Stimulated activated memory B cell treated with anti-CD40 and anti-IgM and Interleukin-4, amounts not matched to agents 10 μg/mL and 1 μg/mL and 100 μg/mL, for 72 hours (primary cell): ENCODE measurements at regions not wholly inside any gene's neighbourhood (a gene's known extent, or its start where the extent isn't known, plus 50 kb on each side); places are given as distances from the start of the nearest gene placed in this dataset.
"Not testable (repeated sequence)": the region's sequence is repeated elsewhere in the genome, so short reads cannot be mapped to it uniquely, and the experiment has no call there.

Experiments used
- ATAC-seq: fragments of 150-1000 bp; cut with Tn5 transposase; 2 replicates; pipeline ENCODE4 v1.10.0; 2021
- H3K27ac Mint-ChIP-seq: one replicate; pipeline ENCODE4 v1.8.0; 2022; ENCODE audit warnings: mild to moderate bottlenecking, mixed read lengths
- H3K27me3 Mint-ChIP-seq: one replicate; pipeline ENCODE4 v1.8.0; 2022; ENCODE audit warnings: mixed read lengths
- H3K36me3 Mint-ChIP-seq: one replicate; pipeline ENCODE4 v1.8.0; 2022; ENCODE audit warnings: mixed read lengths
- H3K4me1 Mint-ChIP-seq: one replicate; pipeline ENCODE4 v1.8.0; 2022; ENCODE audit warnings: mixed read lengths
- H3K4me3 Mint-ChIP-seq: one replicate; pipeline ENCODE4 v1.8.0; 2022; ENCODE audit warnings: mild to moderate bottlenecking, moderate library complexity, mixed read lengths
- H3K9me3 Mint-ChIP-seq: one replicate; pipeline ENCODE4 v1.8.0; 2022; ENCODE audit warnings: mixed read lengths

GRCh38 chr1:148254611-148255429, 102.7 kb upstream of the NBPF11 start:
- H3K4me3 Mint-ChIP-seq, H3K9me3 Mint-ChIP-seq, H3K36me3 Mint-ChIP-seq, ATAC-seq, H3K4me1 Mint-ChIP-seq, H3K27me3 Mint-ChIP-seq, H3K27ac Mint-ChIP-seq: not testable (repeated sequence)

GRCh38 chr1:148253808-148254207, 101.7 kb upstream of the NBPF11 start:
- not testable (repeated sequence) for H3K27ac Mint-ChIP-seq, ATAC-seq, H3K4me3 Mint-ChIP-seq, H3K4me1 Mint-ChIP-seq, H3K27me3 Mint-ChIP-seq, H3K36me3 Mint-ChIP-seq, H3K9me3 Mint-ChIP-seq

DNA sequence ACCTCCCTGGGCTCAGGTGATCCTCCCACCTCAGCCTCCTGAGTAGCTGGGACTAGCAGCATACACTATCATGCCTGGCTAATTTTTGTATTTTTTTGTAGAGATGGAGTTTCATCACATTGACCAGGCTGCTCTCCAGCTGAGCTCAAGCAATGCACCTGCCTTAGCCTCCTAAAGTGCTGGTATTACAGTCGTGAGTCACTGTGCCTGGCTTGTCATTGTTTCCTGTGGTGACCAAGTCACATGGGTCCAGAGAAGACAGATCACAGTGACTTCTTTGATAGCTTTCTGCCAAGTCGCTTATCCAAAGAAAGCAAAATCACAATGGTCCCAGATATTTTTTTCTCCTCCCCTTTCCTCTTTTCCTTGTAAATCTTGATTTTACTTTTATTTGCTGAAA, 96.7 kb upstream of the NBPF11 start:
- not testable (repeated sequence) for H3K36me3 Mint-ChIP-seq, H3K9me3 Mint-ChIP-seq, H3K27me3 Mint-ChIP-seq, H3K4me3 Mint-ChIP-seq, H3K4me1 Mint-ChIP-seq, H3K27ac Mint-ChIP-seq, ATAC-seq

- H3K27ac Mint-ChIP-seq, H3K4me1 Mint-ChIP-seq, H3K27me3 Mint-ChIP-seq, H3K9me3 Mint-ChIP-seq, H3K4me3 Mint-ChIP-seq, ATAC-seq, H3K36me3 Mint-ChIP-seq: not testable (repeated sequence)
Measured at GRCh38 chr1:148246258-148246861, 94.3 kb upstream of the NBPF11 start.

DNA sequence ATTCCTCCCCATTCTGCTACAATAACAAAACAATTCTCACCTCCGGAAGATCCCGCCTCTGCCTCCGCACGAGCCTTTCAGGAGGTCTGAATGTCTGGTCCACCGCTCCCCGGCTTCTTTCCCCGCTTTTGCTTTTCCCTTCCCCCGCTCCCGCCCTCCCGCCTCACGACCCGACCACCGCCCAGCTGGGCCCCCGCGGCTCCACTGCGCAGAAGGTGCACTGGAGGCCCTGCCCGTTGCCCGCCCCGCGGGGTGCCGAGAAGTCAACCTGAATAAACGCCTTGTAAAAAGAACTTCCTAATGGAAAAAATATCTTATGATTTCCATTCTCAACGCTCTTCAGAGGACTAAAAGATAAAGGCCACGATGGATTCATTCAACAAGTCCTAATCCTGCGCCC, 93.8 kb upstream of the NBPF11 start:
- H3K27me3 Mint-ChIP-seq, H3K9me3 Mint-ChIP-seq, H3K4me1 Mint-ChIP-seq, H3K4me3 Mint-ChIP-seq, H3K27ac Mint-ChIP-seq, ATAC-seq, H3K36me3 Mint-ChIP-seq: not testable (repeated sequence)

GRCh38 chr1:148245443-148245842, 93.4 kb upstream of the NBPF11 start:
- H3K27ac Mint-ChIP-seq, H3K36me3 Mint-ChIP-seq, ATAC-seq, H3K4me1 Mint-ChIP-seq, H3K4me3 Mint-ChIP-seq, H3K9me3 Mint-ChIP-seq, H3K27me3 Mint-ChIP-seq: not testable (repeated sequence)

DNA sequence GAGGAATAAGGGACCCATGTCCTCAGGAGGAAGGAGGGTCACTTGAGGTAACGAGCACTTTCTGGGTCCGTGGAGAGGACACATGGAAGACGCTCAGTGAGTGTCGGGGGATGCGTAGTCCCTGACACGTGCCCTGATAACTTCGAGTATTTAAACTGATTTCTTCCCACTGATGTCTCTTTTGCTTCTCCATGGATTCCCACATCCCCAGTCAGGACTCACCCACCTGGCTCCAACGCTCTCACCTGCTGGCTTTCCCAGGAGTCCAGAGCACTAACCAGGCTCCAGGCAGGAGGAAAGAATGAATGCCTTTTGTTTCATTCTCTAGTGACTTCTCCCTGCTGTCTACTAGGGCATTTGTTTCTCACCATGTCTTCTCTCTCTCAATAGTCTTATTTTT, 81.2 kb upstream of the NBPF11 start:
- not testable (repeated sequence) for H3K36me3 Mint-ChIP-seq, H3K4me3 Mint-ChIP-seq, H3K9me3 Mint-ChIP-seq, ATAC-seq, H3K4me1 Mint-ChIP-seq, H3K27ac Mint-ChIP-seq
- H3K27me3 Mint-ChIP-seq, result peaks cover 10% of the 10 kb centered on the region

- ATAC-seq, H3K4me3 Mint-ChIP-seq, H3K4me1 Mint-ChIP-seq, H3K36me3 Mint-ChIP-seq, H3K9me3 Mint-ChIP-seq, H3K27ac Mint-ChIP-seq: not testable (repeated sequence)
- H3K27me3 Mint-ChIP-seq, result peaks cover 10% of the 10 kb centered on the region
Measured at GRCh38 chr1:148228846-148229245, 76.8 kb upstream of the NBPF11 start.

DNA sequence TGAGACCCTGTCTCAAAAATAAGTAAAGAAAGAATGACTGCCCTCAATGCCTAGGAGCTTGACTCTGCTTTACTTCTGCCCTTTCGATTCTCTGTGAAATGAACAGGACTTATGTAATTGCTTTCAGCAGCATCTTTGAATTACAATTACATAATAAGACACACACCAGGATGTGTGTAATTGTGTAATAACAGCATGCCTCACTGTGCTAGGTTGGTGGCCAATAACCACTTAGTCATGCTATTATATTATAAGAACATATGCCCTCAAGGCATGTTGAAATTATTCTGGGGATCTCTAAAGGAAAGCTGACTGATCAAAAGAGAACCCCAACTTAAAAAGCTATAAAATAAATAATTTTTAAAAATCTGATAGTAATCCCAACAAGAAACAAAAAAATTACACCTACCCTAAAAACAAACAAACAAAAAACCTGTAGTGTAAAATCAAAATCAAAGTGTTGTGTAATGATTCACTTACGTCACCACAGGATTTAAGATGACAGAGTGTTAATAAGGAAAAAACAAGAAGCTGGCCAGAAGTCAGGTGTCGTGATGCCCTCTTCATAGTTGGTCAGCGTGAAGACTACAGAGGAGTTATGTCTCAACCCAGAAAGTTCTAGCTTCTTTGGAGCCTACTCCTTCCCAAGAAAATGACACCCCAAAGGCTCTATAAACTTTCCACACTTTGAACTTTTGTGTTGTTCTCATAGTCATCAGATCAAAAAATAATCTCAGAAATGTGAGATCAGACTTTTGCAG, 70.5 kb upstream of the NBPF11 start:
- not testable (repeated sequence) for H3K4me3 Mint-ChIP-seq, H3K9me3 Mint-ChIP-seq, ATAC-seq, H3K27ac Mint-ChIP-seq, H3K4me1 Mint-ChIP-seq, H3K36me3 Mint-ChIP-seq, H3K27me3 Mint-ChIP-seq

DNA sequence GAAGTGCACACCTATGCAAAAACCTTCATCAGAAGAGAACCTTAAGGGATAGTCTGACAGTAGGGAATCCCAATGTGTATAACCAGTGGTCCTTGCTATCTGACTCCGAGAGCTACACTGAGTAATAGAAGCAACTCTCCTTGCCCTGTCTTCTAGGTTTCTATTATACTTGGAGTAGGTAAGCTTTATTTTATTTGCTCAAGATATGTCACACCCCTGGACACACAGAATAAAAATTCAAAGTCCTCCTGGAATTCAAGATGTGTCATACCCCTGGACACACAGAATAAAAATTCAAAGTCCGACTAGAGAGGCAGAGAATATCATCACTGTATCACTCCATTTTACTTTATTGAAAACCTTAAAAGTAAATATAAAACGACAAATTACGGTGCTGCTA, 69.5 kb upstream of the NBPF11 start:
- ATAC-seq, H3K4me1 Mint-ChIP-seq, H3K27ac Mint-ChIP-seq, H3K36me3 Mint-ChIP-seq, H3K4me3 Mint-ChIP-seq, H3K9me3 Mint-ChIP-seq, H3K27me3 Mint-ChIP-seq: not testable (repeated sequence)

DNA sequence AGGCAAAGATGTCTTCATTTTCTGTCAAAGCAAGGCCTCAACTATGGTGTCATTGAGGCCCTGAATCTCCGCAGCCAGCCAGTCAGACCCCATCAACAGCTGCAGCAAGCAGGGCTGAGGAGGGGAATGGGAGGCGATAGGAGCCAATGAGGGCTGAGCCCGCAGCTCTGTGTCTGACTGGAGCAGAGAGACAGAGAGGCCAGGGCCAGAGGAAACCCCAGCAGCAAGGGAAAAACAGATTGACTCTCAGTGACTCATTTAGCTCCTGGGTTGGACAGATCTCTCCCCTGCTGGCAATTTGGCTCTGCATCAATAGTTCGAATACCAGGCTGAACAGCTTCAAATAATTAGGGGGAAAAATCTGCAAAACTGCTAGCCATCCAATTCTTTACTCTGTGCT, 67.1 kb upstream of the NBPF11 start:
- ATAC-seq, H3K4me1 Mint-ChIP-seq, H3K9me3 Mint-ChIP-seq, H3K27me3 Mint-ChIP-seq, H3K36me3 Mint-ChIP-seq, H3K4me3 Mint-ChIP-seq, H3K27ac Mint-ChIP-seq: not testable (repeated sequence)

DNA sequence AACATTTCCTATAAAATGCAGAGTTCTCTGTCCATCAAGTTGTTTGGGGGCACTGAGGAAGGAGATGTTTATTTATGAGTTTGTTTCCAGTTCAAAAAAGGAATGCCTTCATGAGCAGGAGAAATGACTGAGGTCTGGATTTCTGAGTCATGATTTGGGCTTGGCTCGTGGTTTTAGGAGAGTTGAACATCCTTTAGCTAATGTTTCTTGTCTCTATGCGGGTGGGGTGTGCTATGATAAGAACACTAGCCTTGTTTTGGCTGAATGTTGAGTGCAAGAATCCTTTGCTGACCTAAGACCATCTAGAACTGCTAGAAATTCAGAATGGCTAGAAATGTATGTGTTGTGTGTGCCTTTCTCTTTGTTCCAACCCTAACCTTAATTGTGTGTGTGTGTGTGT, 59.1 kb upstream of the NBPF11 start:
- not testable (repeated sequence) for H3K4me1 Mint-ChIP-seq, H3K36me3 Mint-ChIP-seq, H3K9me3 Mint-ChIP-seq, H3K27me3 Mint-ChIP-seq, H3K27ac Mint-ChIP-seq, H3K4me3 Mint-ChIP-seq, ATAC-seq

DNA sequence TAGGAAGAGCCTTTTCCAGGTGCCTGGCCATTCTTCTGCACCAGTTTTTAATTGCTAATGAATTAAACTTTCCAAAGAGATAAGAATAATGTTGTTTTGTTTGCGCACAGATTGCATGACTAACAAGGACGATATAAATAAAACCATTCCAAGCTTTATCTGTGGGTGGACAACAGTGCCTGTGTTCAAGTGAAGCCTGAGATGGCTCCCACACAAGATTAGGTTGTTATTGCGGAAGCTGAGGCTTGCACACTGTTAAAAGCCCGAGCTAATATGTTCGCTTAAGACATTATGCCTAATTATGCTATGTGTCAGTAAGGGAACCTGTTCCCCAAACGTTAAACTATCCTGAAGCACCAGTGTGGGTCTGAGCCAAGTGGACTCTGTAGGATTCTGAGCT, 58.5 kb upstream of the NBPF11 start:
- ATAC-seq, H3K27ac Mint-ChIP-seq, H3K27me3 Mint-ChIP-seq, H3K4me1 Mint-ChIP-seq, H3K4me3 Mint-ChIP-seq, H3K36me3 Mint-ChIP-seq, H3K9me3 Mint-ChIP-seq: not testable (repeated sequence)

GRCh38 chr1:148210166-148210565, 58.1 kb upstream of the NBPF11 start:
- H3K9me3 Mint-ChIP-seq, ATAC-seq, H3K4me1 Mint-ChIP-seq, H3K4me3 Mint-ChIP-seq, H3K36me3 Mint-ChIP-seq, H3K27me3 Mint-ChIP-seq, H3K27ac Mint-ChIP-seq: not testable (repeated sequence)

GRCh38 chr1:148202013-148202412, 49.9 kb upstream of the NBPF11 start:
- not testable (repeated sequence) for H3K27ac Mint-ChIP-seq, H3K9me3 Mint-ChIP-seq, H3K36me3 Mint-ChIP-seq, H3K4me3 Mint-ChIP-seq, H3K4me1 Mint-ChIP-seq, ATAC-seq, H3K27me3 Mint-ChIP-seq
